GM23338 (cell line): ENCODE measurements at regions not wholly inside any gene's neighbourhood (a gene's known extent, or its start where the extent isn't known, plus 50 kb on each side); places are given as distances from the start of the nearest gene placed in this dataset.
"Not testable (repeated sequence)": the region's sequence is repeated elsewhere in the genome, so short reads cannot be mapped to it uniquely, and the experiment has no call there.

ENCODE experiments used
- ATAC-seq: fragments of 200-7000 bp; cut with Tn5 transposase; 3 replicates; pipeline ENCODE4 v1.9.1; 2020
- DNase-seq: peaks from one replicate; pipeline ENCODE4 v3.0.0-alpha.2; 2015; ENCODE audit warnings: low spot score
- H2AFZ ChIP-seq: fragments of 200-600 bp; sonication (generic); 2 replicates; pipeline ENCODE4 v1.8.0; 2016; ENCODE audit warnings: antibody characterized with exemption, mild to moderate bottlenecking, moderate library complexity
- H3F3A ChIP-seq: fragments of 200-600 bp; sonication (generic); replicated peaks from 2 replicates; pipeline ENCODE4 v1.8.0; 2017; ENCODE audit warnings: antibody characterized with exemption, mixed run types, low read depth
- H3K27ac ChIP-seq: fragments of 200-600 bp; sonication (generic); 2 replicates; pipeline ENCODE4 v1.6.1; 2016; ENCODE audit warnings: low read depth
- H3K27me3 ChIP-seq: fragments of 200-600 bp; sonication (generic); 2 replicates; pipeline ENCODE4 v1.8.0; 2016; ENCODE audit warnings: mild to moderate bottlenecking, mixed run types, moderate library complexity; ENCODE audit not compliant: insufficient read depth
- H3K36me3 ChIP-seq: fragments of 200-600 bp; sonication (generic); 2 replicates; pipeline ENCODE4 v1.8.0; 2016; ENCODE audit warnings: mild to moderate bottlenecking; ENCODE audit not compliant: insufficient read depth
- H3K4me1 ChIP-seq: fragments of 200-600 bp; sonication (generic); 2 replicates; pipeline ENCODE4 v1.8.0; 2016; ENCODE audit warnings: mild to moderate bottlenecking, moderate library complexity; ENCODE audit not compliant: insufficient read depth
- H3K4me2 ChIP-seq: fragments of 200-600 bp; sonication (generic); 2 replicates; pipeline ENCODE4 v1.7.1; 2017; ENCODE audit warnings: mixed run types
- H3K4me3 ChIP-seq: fragments of 200-600 bp; sonication (generic); 2 replicates; pipeline ENCODE4 v1.6.1; 2016; ENCODE audit warnings: mixed run types
- H3K79me2 ChIP-seq: fragments of 200-600 bp; sonication (generic); replicated peaks from 2 replicates; pipeline ENCODE4 v1.8.0; 2017; ENCODE audit warnings: mild to moderate bottlenecking; ENCODE audit not compliant: insufficient read depth
- H3K9me2 ChIP-seq: fragments of 200-600 bp; sonication (generic); 2 replicates; pipeline ENCODE4 v1.8.0; 2017; ENCODE audit not compliant: insufficient read depth
- H4K20me1 ChIP-seq: fragments of 200-600 bp; sonication (generic); replicated peaks from 2 replicates; pipeline ENCODE4 v1.8.0; 2017; ENCODE audit warnings: mild to moderate bottlenecking; ENCODE audit not compliant: insufficient read depth
- H3K27ac Mint-ChIP-seq: 2 replicates; pipeline ENCODE4 v1.8.0; 2020; ENCODE audit warnings: inconsistent platforms, mild to moderate bottlenecking, moderate library complexity, mixed read lengths
- H3K27me3 Mint-ChIP-seq: 3 replicates; pipeline ENCODE4 v1.8.0; 2022; ENCODE audit warnings: low read depth, mild to moderate bottlenecking, moderate library complexity, mixed read lengths, inconsistent platforms; ENCODE audit not compliant: insufficient read depth, poor library complexity
- H3K36me3 Mint-ChIP-seq: 3 replicates; pipeline ENCODE4 v1.8.0; 2021; ENCODE audit warnings: low read depth, mild to moderate bottlenecking, inconsistent platforms, moderate library complexity, mixed read lengths
- H3K4me1 Mint-ChIP-seq: 3 replicates; pipeline ENCODE4 v1.8.0; 2020; ENCODE audit warnings: mild to moderate bottlenecking, inconsistent platforms, mixed read lengths
- H3K4me3 Mint-ChIP-seq: 3 replicates; pipeline ENCODE4 v1.8.0; 2021; ENCODE audit warnings: moderate library complexity, mild to moderate bottlenecking, inconsistent platforms, mixed read lengths
- H3K9me3 Mint-ChIP-seq: 3 replicates; pipeline ENCODE4 v1.8.0; 2020; ENCODE audit warnings: moderate library complexity, mild to moderate bottlenecking, inconsistent platforms, mixed read lengths
- CREB1 ChIP-seq: fragments of 250-450 bp; sonication (Bioruptor Pico); IDR thresholded peaks from 2 replicates; pipeline ENCODE4 v1.5.0; 2020; ENCODE audit warnings: low read depth, mild to moderate bottlenecking, moderate library complexity
- ETS1 ChIP-seq: IDR thresholded peaks from 2 replicates; pipeline ENCODE4 v1.6.1; 2016; ENCODE audit warnings: antibody characterized with exemption
- JUNB ChIP-seq: IDR thresholded peaks from one replicate; pipeline ENCODE4 v1.6.1; 2016; ENCODE audit warnings: antibody characterized with exemption; ENCODE audit not compliant: unreplicated experiment
- POLR2AphosphoS5 ChIP-seq: IDR thresholded peaks from 2 replicates; pipeline ENCODE4 v1.6.1; 2016; ENCODE audit warnings: antibody characterized with exemption, low read depth
- STAT1 ChIP-seq: IDR thresholded peaks from one replicate; pipeline ENCODE4 v1.6.1; 2016; ENCODE audit warnings: antibody characterized with exemption; ENCODE audit not compliant: unreplicated experiment
- ZNF331 ChIP-seq: fragments of 250-450 bp; sonication (Bioruptor Pico); IDR thresholded peaks from 2 replicates; pipeline ENCODE4 v1.5.0; 2020; ENCODE audit warnings: low read depth, mild to moderate bottlenecking, moderate library complexity
- TF ChIP-seq, protein P1 (sequence below): IDR thresholded peaks from one replicate; pipeline ENCODE4 v1.6.1; 2018; ENCODE audit warnings: antibody characterized with exemption; ENCODE audit not compliant: unreplicated experiment
- TF ChIP-seq, protein P2 (sequence below), 2 experiments: fragments of 200-600 bp in 1 of 2; sonication (generic) in 1 of 2; conservative IDR thresholded peaks; 2 replicates each; pipeline versions ENCODE4 v1.5.1 to v1.6.1; 2016 to 2017; ENCODE audit warnings: antibody characterized with exemption in 2 of 2, low read depth in 2 of 2, mild to moderate bottlenecking in 2 of 2, moderate library complexity in 1 of 2

GRCh38 chr11:8773916-8774539 is 91.4 kb downstream of the RPL27A start (continued):
- TF ChIP-seq ETS1 (no peak), POLR2AphosphoS5 (no peak), JUNB (no peak), STAT1 (no peak), ZNF331 (CRISPR knock-in tag) (no peak), CREB1 (CRISPR knock-in tag) (no peak)
- TF ChIP-seq, protein P1, sequence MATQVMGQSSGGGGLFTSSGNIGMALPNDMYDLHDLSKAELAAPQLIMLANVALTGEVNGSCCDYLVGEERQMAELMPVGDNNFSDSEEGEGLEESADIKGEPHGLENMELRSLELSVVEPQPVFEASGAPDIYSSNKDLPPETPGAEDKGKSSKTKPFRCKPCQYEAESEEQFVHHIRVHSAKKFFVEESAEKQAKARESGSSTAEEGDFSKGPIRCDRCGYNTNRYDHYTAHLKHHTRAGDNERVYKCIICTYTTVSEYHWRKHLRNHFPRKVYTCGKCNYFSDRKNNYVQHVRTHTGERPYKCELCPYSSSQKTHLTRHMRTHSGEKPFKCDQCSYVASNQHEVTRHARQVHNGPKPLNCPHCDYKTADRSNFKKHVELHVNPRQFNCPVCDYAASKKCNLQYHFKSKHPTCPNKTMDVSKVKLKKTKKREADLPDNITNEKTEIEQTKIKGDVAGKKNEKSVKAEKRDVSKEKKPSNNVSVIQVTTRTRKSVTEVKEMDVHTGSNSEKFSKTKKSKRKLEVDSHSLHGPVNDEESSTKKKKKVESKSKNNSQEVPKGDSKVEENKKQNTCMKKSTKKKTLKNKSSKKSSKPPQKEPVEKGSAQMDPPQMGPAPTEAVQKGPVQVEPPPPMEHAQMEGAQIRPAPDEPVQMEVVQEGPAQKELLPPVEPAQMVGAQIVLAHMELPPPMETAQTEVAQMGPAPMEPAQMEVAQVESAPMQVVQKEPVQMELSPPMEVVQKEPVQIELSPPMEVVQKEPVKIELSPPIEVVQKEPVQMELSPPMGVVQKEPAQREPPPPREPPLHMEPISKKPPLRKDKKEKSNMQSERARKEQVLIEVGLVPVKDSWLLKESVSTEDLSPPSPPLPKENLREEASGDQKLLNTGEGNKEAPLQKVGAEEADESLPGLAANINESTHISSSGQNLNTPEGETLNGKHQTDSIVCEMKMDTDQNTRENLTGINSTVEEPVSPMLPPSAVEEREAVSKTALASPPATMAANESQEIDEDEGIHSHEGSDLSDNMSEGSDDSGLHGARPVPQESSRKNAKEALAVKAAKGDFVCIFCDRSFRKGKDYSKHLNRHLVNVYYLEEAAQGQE: no peak
- TF ChIP-seq, protein P2, sequence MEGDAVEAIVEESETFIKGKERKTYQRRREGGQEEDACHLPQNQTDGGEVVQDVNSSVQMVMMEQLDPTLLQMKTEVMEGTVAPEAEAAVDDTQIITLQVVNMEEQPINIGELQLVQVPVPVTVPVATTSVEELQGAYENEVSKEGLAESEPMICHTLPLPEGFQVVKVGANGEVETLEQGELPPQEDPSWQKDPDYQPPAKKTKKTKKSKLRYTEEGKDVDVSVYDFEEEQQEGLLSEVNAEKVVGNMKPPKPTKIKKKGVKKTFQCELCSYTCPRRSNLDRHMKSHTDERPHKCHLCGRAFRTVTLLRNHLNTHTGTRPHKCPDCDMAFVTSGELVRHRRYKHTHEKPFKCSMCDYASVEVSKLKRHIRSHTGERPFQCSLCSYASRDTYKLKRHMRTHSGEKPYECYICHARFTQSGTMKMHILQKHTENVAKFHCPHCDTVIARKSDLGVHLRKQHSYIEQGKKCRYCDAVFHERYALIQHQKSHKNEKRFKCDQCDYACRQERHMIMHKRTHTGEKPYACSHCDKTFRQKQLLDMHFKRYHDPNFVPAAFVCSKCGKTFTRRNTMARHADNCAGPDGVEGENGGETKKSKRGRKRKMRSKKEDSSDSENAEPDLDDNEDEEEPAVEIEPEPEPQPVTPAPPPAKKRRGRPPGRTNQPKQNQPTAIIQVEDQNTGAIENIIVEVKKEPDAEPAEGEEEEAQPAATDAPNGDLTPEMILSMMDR (conservative IDR thresholded peaks at IDR 0.05; ENCODE audit: low read depth in 2 of 2): no peak

DNA sequence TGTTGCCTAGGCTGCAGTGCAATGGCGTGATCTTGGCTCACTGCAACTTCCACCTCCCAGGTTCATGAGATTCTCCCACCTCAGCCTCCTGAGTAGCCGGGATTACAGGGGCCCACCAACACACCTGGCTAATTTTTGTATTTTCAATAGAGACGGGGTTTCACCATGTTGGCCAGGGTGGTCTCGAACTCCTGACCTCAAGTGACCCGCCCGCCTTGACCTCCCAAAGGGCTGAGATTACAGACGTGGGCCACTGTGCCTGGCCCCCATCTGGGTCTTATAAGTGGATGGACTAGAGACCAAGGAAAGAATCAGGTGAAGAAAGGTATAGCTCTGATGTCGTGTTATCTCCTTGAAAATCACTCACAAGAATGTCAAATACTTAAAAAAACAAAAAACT is 92.3 kb downstream of the RPL27A start:
- H3K27ac Mint-ChIP-seq: peak overlapping the region; percentile 60; the same call in 1 of the 2 replicates
- H3K4me2 ChIP-seq, H3K9me2 ChIP-seq, H3K36me3 Mint-ChIP-seq, H3K9me3 Mint-ChIP-seq, H3K79me2 ChIP-seq, H3K4me1 ChIP-seq, H3K4me3 ChIP-seq, H4K20me1 ChIP-seq, H3K4me3 Mint-ChIP-seq, DNase-seq, H3F3A ChIP-seq, H3K27me3 Mint-ChIP-seq, ATAC-seq, H3K27ac ChIP-seq, H3K36me3 ChIP-seq, H3K27me3 ChIP-seq, H2AFZ ChIP-seq: not testable (repeated sequence)
- peaks cover 20% of the 10 kb centered on the region for H3K4me1 Mint-ChIP-seq
